Activated T-cell treated with anti-CD3 and anti-CD28 coated beads, Interleukin-2, amount 50 U/mL, for 72 hours (primary cell): ENCODE measurements at regions not wholly inside any gene's neighbourhood (a gene's known extent, or its start where the extent isn't known, plus 50 kb on each side); places are given as distances from the start of the nearest gene placed in this dataset.
"Not testable (repeated sequence)": the region's sequence is repeated elsewhere in the genome, so short reads cannot be mapped to it uniquely, and the experiment has no call there.

Experiments
- ATAC-seq, 2 donors: fragments of 150-1000 bp; cut with Tn5 transposase; replicated peaks in 1 of 2; 2 replicates each; pipeline ENCODE4 v1.10.0; 2021; ENCODE audit warnings: moderate library complexity in 2 of 2, mild to moderate bottlenecking in 1 of 2
- DNase-seq, 2 donors: peaks; one replicate each; pipeline ENCODE4 v3.0.0; 2021 to 2022; ENCODE audit warnings: mixed read lengths in 1 of 2
- H3K27ac Mint-ChIP-seq: one replicate; pipeline ENCODE4 v1.8.0; 2022; ENCODE audit warnings: mild to moderate bottlenecking, moderate library complexity, mixed read lengths
- H3K27me3 Mint-ChIP-seq: one replicate; pipeline ENCODE4 v1.8.0; 2022; ENCODE audit warnings: low read depth, mixed read lengths
- H3K36me3 Mint-ChIP-seq, 2 donors: one replicate each; pipeline ENCODE4 v1.8.0; 2022; ENCODE audit warnings: mixed read lengths in 2 of 2, mild to moderate bottlenecking in 1 of 2; ENCODE audit not compliant: insufficient read depth in 2 of 2
- H3K4me1 Mint-ChIP-seq: one replicate; pipeline ENCODE4 v1.8.0; 2022; ENCODE audit warnings: low read depth, mixed read lengths
- H3K4me3 Mint-ChIP-seq, 2 donors: one replicate each; pipeline ENCODE4 v1.8.0; 2022; ENCODE audit warnings: mild to moderate bottlenecking in 2 of 2, mixed read lengths in 2 of 2, moderate library complexity in 2 of 2
- H3K9me3 Mint-ChIP-seq, 2 donors: one replicate each; pipeline ENCODE4 v1.8.0; 2022; ENCODE audit warnings: mixed read lengths in 2 of 2

GRCh38 chr1:5780324-5780716, 211.9 kb downstream of the NPHP4 start:
- Mint-ChIP-seq H3K27me3 (peaks cover 3% of the 10 kb centered on the region), H3K27ac (no peak overlapping the region), H3K36me3 (peaks cover 0 to 1% of the 10 kb centered on the region in 2 donors), H3K4me3 (no peak overlapping the region), H3K9me3 (peaks cover 1 to 5% of the 10 kb centered on the region in 2 donors), H3K4me1 (no peaks in the 10 kb centered on the region)
- no peak for DNase-seq
- ATAC-seq: no peak

DNA sequence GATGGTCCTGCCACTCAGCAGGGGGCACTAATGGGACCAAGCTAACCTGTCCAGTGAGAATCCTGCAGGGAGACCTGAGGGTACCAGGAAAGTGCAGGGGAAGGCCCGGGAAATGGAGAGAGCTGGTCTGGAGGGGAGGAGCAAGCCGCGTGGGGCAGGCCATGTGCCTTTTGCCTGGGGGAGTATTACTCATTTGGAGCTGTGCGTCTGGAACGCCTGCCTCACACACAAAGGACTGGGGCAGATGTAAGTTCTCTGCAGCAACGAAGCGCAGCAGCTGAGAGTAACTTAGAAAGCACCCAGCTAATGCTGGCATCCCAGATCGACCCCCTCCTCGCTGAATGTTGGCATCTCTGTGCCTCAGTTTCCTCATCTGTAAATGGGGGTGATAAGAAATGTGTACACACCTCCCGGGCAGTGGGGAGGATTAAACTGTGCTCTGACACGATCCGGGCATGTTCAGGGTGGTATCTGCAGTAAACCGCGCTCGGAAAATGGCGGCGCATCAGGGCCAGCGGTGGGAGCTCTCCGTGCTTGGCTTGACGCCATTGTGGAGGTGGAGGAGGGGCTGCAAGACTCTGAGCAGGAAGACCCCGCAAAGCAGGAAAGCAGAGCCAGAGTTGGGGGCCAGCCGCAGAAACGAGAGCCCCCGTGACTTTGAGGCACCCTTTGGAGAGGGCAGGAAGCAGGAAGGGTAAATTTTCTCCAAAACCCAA, 212.5 kb downstream of the NPHP4 start:
- no peaks in the 10 kb centered on the region for H3K27me3 Mint-ChIP-seq
- H3K4me1 Mint-ChIP-seq: no peaks in the 10 kb centered on the region
- DNase-seq (no peak), ATAC-seq (no peak)
- no peak overlapping the region for H3K27ac Mint-ChIP-seq
- H3K4me3 Mint-ChIP-seq: no peak overlapping the region
- H3K9me3 Mint-ChIP-seq: peaks cover 1 to 5% of the 10 kb centered on the region in 2 donors
- H3K36me3 Mint-ChIP-seq: peaks cover 0 to 1% of the 10 kb centered on the region in 2 donors

DNA sequence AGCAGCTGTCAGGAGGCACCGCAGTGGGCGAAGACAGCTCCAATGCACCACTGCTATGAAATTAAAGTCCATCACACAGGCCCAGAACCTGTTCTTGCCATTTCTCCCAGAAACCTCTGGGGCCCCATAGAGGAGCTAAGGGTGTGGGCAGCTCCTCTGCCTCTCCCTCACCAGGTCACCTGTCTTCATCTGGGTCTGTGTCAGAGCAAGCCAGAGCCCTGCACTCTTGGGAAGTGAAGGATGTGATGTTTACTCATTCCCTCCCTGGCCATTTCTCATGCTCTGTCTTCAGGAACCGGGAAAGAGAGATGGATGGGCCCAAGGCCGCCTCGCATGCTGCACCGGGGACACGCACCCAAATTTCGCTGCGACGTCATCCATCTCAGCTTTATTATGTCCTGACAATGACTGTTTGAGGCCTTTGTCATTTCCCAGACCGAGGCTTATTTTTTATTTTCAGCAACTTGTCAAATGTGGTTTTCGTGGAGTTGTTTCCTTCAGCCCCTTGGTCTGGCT, 216.1 kb downstream of the NPHP4 start:
- ATAC-seq (no peak), DNase-seq (no peak)
- Mint-ChIP-seq H3K27ac (no peak overlapping the region), H3K9me3 (peaks cover 0 to 5% of the 10 kb centered on the region in 2 donors), H3K4me1 (peaks cover 1% of the 10 kb centered on the region), H3K27me3 (peaks cover 3% of the 10 kb centered on the region), H3K4me3 (no peak overlapping the region), H3K36me3 (no peaks in the 10 kb centered on the region)

DNA sequence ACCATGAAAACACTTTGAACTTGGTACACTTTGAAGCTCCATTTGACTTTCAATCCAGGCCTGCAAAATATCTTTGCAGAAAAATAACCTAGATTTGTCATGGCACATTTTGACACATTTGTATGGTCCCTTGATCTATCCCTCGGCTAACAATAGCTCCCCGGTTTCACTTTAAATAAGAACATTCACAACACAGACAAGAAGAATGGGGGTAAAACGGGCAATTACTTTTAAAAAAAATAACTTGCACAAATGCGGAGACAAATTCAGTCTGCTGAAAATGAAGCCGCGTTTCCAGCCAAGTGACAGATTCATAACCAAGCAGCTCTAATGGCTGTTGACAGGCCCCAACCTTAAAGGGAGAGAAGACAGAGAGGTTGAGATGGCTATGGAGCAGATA, 218.2 kb downstream of the NPHP4 start:
- peaks cover 0 to 5% of the 10 kb centered on the region in 2 donors for H3K9me3 Mint-ChIP-seq
- H3K36me3 Mint-ChIP-seq: no peaks in the 10 kb centered on the region
- H3K27ac Mint-ChIP-seq: no peak overlapping the region
- ATAC-seq (no peak), DNase-seq (no peak)
- H3K4me3 Mint-ChIP-seq: no peak overlapping the region
- H3K4me1 Mint-ChIP-seq: peaks cover 6% of the 10 kb centered on the region
- H3K27me3 Mint-ChIP-seq: peaks cover 9% of the 10 kb centered on the region

GRCh38 chr1:5771788-5772187, 220.4 kb downstream of the NPHP4 start:
- H3K27me3 Mint-ChIP-seq: peaks cover 9% of the 10 kb centered on the region
- H3K27ac Mint-ChIP-seq: no peak overlapping the region
- DNase-seq (no peak), ATAC-seq (no peak)
- H3K36me3 Mint-ChIP-seq: no peaks in the 10 kb centered on the region
- no peaks in the 10 kb centered on the region for H3K9me3 Mint-ChIP-seq
- H3K4me3 Mint-ChIP-seq: no peak overlapping the region
- H3K4me1 Mint-ChIP-seq: peaks cover 6% of the 10 kb centered on the region

DNA sequence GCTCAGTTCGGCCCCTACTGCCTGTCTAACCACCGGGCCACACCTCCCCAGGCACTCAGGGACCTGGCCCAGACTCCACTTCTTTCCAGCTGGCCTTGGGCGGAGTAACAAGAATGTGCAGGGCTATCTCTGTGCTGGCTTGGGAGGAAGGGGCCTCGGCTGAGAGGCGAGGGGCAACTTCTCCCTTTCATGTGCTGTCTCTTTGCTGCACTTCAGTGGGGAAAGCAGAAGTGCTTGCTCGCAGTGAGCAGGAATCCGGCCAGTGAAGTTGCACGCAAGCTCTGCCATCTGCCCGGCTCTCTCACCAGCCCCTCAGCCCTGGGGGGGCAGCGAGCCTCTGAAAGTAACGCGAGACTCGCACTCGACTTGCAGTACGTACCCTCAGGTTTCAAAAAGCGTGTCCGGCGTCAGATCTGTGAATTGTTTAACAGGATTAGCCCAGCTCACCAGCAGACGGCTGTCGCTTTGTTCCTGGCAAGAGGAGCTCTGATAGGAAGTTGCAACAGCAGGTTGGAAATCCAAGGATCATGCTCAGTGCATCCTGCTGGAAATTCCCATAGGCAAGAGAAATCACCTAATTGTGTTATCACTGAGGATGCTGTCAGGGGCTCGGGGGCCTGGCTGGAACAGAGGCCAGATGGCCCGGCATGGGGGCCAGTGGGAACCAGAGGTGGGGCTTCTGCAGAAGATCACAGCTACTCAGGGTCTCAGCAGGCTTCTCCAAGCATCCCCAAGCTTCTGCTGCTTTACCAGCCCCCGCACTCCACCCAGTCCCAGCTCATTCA, 221.1 kb downstream of the NPHP4 start:
- Mint-ChIP-seq H3K27ac (no peak overlapping the region), H3K4me1 (peaks cover 6% of the 10 kb centered on the region), H3K36me3 (no peaks in the 10 kb centered on the region), H3K4me3 (no peak overlapping the region), H3K27me3 (peaks cover 9% of the 10 kb centered on the region), H3K9me3 (no peaks in the 10 kb centered on the region)
- DNase-seq: no peak
- ATAC-seq: no peak

DNA sequence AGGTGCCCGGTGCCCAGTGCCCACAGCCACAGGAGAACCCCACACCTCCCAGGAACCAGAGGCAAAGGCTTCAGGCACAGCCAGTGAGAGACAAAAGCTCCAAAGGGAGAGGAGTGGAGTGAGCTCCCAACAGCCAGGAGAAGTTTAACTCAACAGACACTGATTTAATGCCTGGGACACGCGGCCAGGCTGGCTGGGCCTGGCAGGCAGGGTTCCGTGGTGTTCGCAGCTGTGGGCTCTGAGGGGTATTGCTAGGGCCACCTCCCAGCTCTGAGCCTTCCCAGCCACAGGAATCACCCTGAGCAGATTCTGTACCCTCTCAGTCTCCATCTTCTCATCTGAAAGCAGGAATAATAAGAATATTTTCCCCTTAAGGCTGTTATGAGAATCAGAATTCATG, 222.5 kb downstream of the NPHP4 start:
- H3K4me3 Mint-ChIP-seq: no peak overlapping the region
- no peak for ATAC-seq
- H3K4me1 Mint-ChIP-seq: peaks cover 6% of the 10 kb centered on the region
- no peaks in the 10 kb centered on the region for H3K36me3 Mint-ChIP-seq
- no peak overlapping the region for H3K27ac Mint-ChIP-seq
- DNase-seq: no peak
- H3K9me3 Mint-ChIP-seq: no peaks in the 10 kb centered on the region
- peaks cover 9% of the 10 kb centered on the region for H3K27me3 Mint-ChIP-seq

DNA sequence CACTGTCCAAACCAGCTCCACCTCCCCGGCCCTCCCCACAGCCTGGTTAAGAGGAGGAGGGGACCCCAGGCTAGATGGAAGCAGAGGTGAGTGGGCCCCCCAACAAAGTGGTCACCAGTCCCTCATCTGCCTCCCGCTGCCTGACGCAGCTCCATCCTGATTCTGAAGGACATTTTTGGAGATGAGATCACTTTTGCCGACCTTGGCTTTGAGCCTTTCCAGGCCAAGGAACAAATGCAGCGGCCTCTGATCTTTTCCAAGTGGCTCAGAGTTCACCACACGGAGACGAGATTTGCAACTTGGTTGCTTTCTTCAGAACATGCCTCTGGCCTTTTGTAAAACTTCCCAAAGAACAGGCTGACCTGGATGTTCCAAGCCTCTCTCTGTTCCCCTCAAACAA, 223.1 kb downstream of the NPHP4 start:
- no peak overlapping the region for H3K4me3 Mint-ChIP-seq
- H3K27me3 Mint-ChIP-seq: peaks cover 9% of the 10 kb centered on the region
- H3K27ac Mint-ChIP-seq: no peak overlapping the region
- ATAC-seq (no peak), DNase-seq (no peak)
- H3K36me3 Mint-ChIP-seq: peaks cover 0 to 2% of the 10 kb centered on the region in 2 donors
- peaks cover 6% of the 10 kb centered on the region for H3K4me1 Mint-ChIP-seq
- no peaks in the 10 kb centered on the region for H3K9me3 Mint-ChIP-seq

DNA sequence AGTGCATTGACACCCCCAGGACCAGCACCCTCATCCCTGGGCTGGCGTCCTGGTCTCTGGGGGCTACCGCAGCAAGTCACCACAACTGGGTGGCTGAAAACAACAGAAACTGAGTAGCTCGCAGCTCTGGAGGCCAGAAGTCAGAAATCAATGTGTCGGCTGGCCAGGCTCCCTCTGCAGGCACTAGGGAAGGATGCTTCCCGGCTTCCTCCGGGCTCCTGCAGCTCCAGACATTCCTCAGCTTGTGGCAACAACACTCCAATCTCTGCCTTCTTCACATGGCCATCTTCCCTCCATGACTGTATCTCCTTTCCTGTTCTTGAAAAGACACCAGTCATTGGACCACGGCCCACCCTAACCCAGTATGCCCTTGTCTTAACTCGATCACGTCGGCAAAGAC, 224.2 kb downstream of the NPHP4 start:
- no peak overlapping the region for H3K27ac Mint-ChIP-seq
- peaks cover 17% of the 10 kb centered on the region for H3K27me3 Mint-ChIP-seq
- peaks cover 6% of the 10 kb centered on the region for H3K4me1 Mint-ChIP-seq

GRCh38 chr1:5766996-5767395, 225.2 kb downstream of the NPHP4 start:
- not testable (repeated sequence) for H3K4me3 Mint-ChIP-seq, H3K9me3 Mint-ChIP-seq, H3K27ac Mint-ChIP-seq, H3K4me1 Mint-ChIP-seq, ATAC-seq, H3K36me3 Mint-ChIP-seq, DNase-seq
- H3K27me3 Mint-ChIP-seq: peaks cover 17% of the 10 kb centered on the region

More for the DNA sequence above, 224.2 kb downstream of the NPHP4 start:
- Mint-ChIP-seq H3K4me3 (no peak overlapping the region), H3K36me3 (peaks cover 5% of the 10 kb centered on the region in 2 donors), H3K9me3 (peaks cover 1 to 6% of the 10 kb centered on the region in 2 donors)
- no peak for DNase-seq
- ATAC-seq: no peak

DNA sequence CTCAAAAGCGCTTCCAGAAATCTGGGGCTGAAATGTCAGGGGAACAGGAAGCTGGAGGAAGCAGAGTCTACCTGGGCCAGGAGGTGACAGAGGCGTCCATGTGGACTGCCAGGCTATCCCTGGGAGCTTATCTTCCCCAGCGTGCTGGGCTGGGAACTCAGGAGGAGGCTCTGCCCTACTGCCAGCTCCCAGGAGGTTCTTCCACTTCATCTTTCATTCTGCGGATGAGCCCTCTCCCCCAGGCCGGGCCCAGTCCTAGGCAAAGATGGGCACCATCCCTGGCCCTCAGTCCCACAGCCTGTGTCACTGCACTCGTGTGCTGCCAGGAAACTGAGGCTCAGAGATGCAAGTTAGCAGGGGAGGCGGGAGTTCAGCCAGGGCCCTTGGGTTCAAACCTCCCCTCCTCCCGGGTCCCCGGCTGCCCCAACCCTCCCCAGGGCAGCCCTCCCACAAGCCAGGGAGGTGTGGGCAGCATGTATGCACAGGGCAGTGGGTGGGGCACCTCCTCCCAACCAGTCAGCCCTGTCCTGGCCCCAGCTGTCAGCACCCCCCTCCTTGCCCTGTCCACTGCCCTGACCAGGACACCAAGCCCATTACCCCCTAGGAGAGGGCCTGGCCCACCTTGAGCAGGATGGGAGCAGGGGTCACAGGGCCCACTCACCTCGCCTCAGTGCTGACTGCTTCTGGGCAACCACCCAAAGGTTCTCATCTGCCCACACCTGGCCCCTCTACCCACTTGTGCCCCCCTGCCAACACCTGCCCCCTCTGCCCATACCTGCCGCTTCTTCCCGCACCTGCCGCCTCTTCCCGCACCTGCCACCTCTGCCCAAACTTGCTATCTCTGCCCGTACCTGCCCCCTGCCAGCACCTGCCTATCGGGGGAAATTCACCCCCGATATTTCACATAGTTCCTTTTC, 226.0 kb downstream of the NPHP4 start:
- Mint-ChIP-seq H3K27ac (no peak overlapping the region), H3K4me3 (no peak overlapping the region), H3K27me3 (peaks cover 16% of the 10 kb centered on the region), H3K9me3 (peaks cover 1 to 6% of the 10 kb centered on the region in 2 donors), H3K4me1 (peaks cover 6% of the 10 kb centered on the region), H3K36me3 (peaks cover 5% of the 10 kb centered on the region in 2 donors)
- ATAC-seq (no peak), DNase-seq (no peak)

- DNase-seq (no peak), ATAC-seq (no peak)
- H3K27me3 Mint-ChIP-seq: peaks cover 12% of the 10 kb centered on the region
- H3K27ac Mint-ChIP-seq: no peak overlapping the region
- H3K4me1 Mint-ChIP-seq: no peaks in the 10 kb centered on the region
- H3K4me3 Mint-ChIP-seq: no peak overlapping the region
- H3K36me3 Mint-ChIP-seq: peaks cover 6% of the 10 kb centered on the region in 2 donors
- peaks cover 3 to 8% of the 10 kb centered on the region in 2 donors for H3K9me3 Mint-ChIP-seq
Measured at GRCh38 chr1:5765483-5765882, 226.7 kb downstream of the NPHP4 start.

DNA sequence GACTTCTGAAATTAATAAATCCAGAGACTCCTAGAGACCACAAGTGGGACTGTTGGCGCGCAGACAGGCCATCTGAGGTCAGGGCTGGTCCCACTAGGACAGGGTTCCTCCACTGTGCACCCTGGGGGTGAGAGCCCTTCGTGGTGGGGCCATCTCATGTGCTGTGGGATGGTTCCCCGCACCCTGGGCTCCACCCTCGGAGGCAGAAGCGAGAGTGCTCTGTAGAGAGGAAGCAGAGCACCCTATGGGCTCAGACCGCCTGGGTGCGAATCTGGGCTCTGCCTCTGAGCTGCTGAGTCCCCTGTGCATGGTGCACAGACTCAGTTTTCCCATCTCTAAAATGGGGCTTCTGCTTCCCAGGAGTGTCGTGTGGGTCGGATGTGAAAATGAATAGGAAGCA, 227.3 kb downstream of the NPHP4 start:
- Mint-ChIP-seq H3K9me3 (peaks cover 4 to 11% of the 10 kb centered on the region in 2 donors), H3K27me3 (peaks cover 14% of the 10 kb centered on the region), H3K4me1 (no peaks in the 10 kb centered on the region), H3K36me3 (peaks cover 7% of the 10 kb centered on the region in 2 donors), H3K4me3 (no peak overlapping the region), H3K27ac (no peak overlapping the region)
- ATAC-seq (no peak), DNase-seq (no peak)
